SU-DHL-6 (cell line): ENCODE measurements at regions not wholly inside any gene's neighbourhood (a gene's known extent, or its start where the extent isn't known, plus 50 kb on each side); places are given as distances from the start of the nearest gene placed in this dataset.

ENCODE experiments used
- H2AFZ ChIP-seq: fragments of 200-600 bp; sonication (generic); 2 replicates; pipeline ENCODE4 v1.6.1; 2014; ENCODE audit warnings: low read depth, mild to moderate bottlenecking, moderate library complexity, mixed read lengths, antibody characterized with exemption, low read length; ENCODE audit not compliant: severe bottlenecking
- H3F3A ChIP-seq: fragments of 200-600 bp; shearing (Covaris generic); 2 replicates; pipeline ENCODE4 v1.6.0; 2016; ENCODE audit warnings: antibody characterized with exemption, mild to moderate bottlenecking; ENCODE audit not compliant: insufficient read depth
- H3K27ac ChIP-seq: fragments of 200-600 bp; sonication (generic); 2 replicates; pipeline ENCODE4 v1.5.1; 2016; ENCODE audit warnings: low read depth, mild to moderate bottlenecking, low read length, moderate library complexity, mixed read lengths
- H3K27me3 ChIP-seq: fragments of 200-600 bp; sonication (generic), shearing (Covaris generic); 2 replicates; pipeline ENCODE4 v1.6.0; 2014; ENCODE audit warnings: mild to moderate bottlenecking, low read length
- H3K36me3 ChIP-seq: fragments of 200-600 bp; sonication (generic); 2 replicates; pipeline ENCODE4 v1.6.1; 2014; ENCODE audit warnings: mild to moderate bottlenecking, low read length, mixed read lengths
- H3K4me2 ChIP-seq: fragments of 300-600, 200-600 bp; shearing (Covaris generic), sonication (generic); 2 replicates; pipeline ENCODE4 v1.6.0; 2014; ENCODE audit warnings: low read length, low read depth, mild to moderate bottlenecking; ENCODE audit not compliant: poor library complexity, severe bottlenecking
- H3K4me3 ChIP-seq: fragments of 200-600 bp; sonication (generic); 2 replicates; pipeline ENCODE4 v1.5.1; 2014; ENCODE audit warnings: antibody characterized with exemption, low read length, mild to moderate bottlenecking, mixed read lengths; ENCODE audit not compliant: insufficient read depth, poor library complexity, severe bottlenecking
- H3K79me2 ChIP-seq: fragments of 200-600 bp; sonication (generic); 2 replicates; pipeline ENCODE4 v1.6.1; 2014; ENCODE audit warnings: mild to moderate bottlenecking, low read length, moderate library complexity; ENCODE audit not compliant: insufficient read depth
- H3K9ac ChIP-seq: fragments of 200-600 bp; sonication (generic); 2 replicates; pipeline ENCODE4 v1.7.0; 2014; ENCODE audit warnings: mild to moderate bottlenecking, low read length
- H3K9me2 ChIP-seq: fragments of 200-600 bp; sonication (generic); replicated peaks from 2 replicates; pipeline ENCODE4 v1.6.1; 2014; ENCODE audit warnings: low read length; ENCODE audit not compliant: insufficient read depth
- H3K9me3 ChIP-seq: fragments of 200-600 bp; sonication (generic); 2 replicates; pipeline ENCODE4 v1.6.1; 2014; ENCODE audit warnings: low read length, mixed read lengths; ENCODE audit not compliant: insufficient read depth
- H4K20me1 ChIP-seq: fragments of 200-600 bp; sonication (generic); 2 replicates; pipeline ENCODE4 v1.6.1; 2014; ENCODE audit warnings: low read depth, mild to moderate bottlenecking, antibody characterized with exemption, low read length, moderate library complexity, mixed read lengths
- EZH2phosphoT487 ChIP-seq: fragments of 200-600 bp; sonication (generic), shearing (Covaris generic); conservative IDR thresholded peaks from 2 replicates; pipeline ENCODE4 v1.6.1; 2018; ENCODE audit warnings: mild to moderate bottlenecking, antibody characterized with exemption, low read length, moderate library complexity, mixed read lengths
- TF ChIP-seq, protein P1 (sequence below): fragments of 200-600 bp; sonication (generic); IDR thresholded peaks from one replicate; pipeline ENCODE4 v1.5.1; 2017; ENCODE audit warnings: antibody characterized with exemption, mild to moderate bottlenecking, low read length, moderate library complexity; ENCODE audit not compliant: insufficient read depth, poor library complexity, severe bottlenecking

DNA sequence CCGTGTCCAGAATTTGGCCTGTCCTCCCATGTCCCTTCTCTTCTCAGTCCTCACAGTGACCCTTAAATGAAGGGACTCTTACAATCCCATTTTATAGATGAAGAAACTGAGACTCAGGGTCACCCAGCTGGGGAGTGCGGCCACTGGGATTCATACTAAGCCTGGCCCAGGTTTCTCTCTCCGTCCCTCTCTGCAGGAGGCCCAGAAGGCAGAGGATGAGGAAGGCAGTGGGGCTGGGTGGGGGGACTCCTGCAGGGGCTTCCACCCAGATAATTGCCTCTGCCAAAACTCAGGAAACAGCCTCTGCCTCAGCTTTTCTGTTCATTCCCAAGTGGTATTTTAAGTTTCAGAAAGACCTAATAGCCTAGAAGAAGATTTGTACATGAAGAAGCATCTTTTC lies 299.8 kb downstream of the MATN1 start:
- TF ChIP-seq, protein P1, sequence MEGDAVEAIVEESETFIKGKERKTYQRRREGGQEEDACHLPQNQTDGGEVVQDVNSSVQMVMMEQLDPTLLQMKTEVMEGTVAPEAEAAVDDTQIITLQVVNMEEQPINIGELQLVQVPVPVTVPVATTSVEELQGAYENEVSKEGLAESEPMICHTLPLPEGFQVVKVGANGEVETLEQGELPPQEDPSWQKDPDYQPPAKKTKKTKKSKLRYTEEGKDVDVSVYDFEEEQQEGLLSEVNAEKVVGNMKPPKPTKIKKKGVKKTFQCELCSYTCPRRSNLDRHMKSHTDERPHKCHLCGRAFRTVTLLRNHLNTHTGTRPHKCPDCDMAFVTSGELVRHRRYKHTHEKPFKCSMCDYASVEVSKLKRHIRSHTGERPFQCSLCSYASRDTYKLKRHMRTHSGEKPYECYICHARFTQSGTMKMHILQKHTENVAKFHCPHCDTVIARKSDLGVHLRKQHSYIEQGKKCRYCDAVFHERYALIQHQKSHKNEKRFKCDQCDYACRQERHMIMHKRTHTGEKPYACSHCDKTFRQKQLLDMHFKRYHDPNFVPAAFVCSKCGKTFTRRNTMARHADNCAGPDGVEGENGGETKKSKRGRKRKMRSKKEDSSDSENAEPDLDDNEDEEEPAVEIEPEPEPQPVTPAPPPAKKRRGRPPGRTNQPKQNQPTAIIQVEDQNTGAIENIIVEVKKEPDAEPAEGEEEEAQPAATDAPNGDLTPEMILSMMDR = no peak
- TF ChIP-seq EZH2phosphoT487 = no peak
- H3K9me3 ChIP-seq = no peaks in the 10 kb centered on the region
- H3K4me3 ChIP-seq = no peak overlapping the region
- no peak overlapping the region for H3K4me2 ChIP-seq
- no peak overlapping the region for H3K9ac ChIP-seq
- no peak overlapping the region for H2AFZ ChIP-seq
- no peaks in the 10 kb centered on the region for H3K79me2 ChIP-seq
- no peaks in the 10 kb centered on the region for H3K9me2 ChIP-seq
- H3K27me3 ChIP-seq = no peaks in the 10 kb centered on the region
- no peak overlapping the region for H3K27ac ChIP-seq
- H4K20me1 ChIP-seq = no peaks in the 10 kb centered on the region
- H3K36me3 ChIP-seq = no peaks in the 10 kb centered on the region
- H3F3A ChIP-seq = no peaks in the 10 kb centered on the region

DNA sequence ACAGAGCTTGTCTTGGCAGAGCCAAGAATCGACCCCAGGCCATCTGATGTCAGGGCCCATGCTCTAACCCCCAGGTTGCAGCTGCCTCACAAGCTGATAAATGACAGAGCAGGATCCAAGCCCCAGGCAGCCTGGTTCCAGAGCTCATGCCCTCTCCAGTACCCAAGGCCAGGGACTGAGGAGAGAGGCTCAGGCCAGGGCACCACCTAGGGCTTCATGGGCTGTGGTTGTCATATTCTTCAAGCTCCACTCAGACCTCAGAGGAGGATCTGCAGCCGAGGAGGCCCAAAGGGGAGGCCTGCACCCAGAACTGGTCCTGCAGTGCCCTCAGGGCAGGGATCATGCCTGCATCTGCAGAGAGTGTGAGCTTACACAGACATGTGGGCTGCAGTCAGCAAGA lies 301.1 kb downstream of the MATN1 start:
- H4K20me1 ChIP-seq = no peaks in the 10 kb centered on the region
- no peaks in the 10 kb centered on the region for H3K36me3 ChIP-seq
- H3K9ac ChIP-seq = no peak overlapping the region
- no peak overlapping the region for H3K27ac ChIP-seq
- no peak overlapping the region for H3K4me3 ChIP-seq
- no peaks in the 10 kb centered on the region for H3K27me3 ChIP-seq
- H3K9me3 ChIP-seq = no peaks in the 10 kb centered on the region
- no peak for TF ChIP-seq EZH2phosphoT487
- TF ChIP-seq, protein P1 = no peak
- H3F3A ChIP-seq = no peaks in the 10 kb centered on the region
- no peak overlapping the region for H2AFZ ChIP-seq
- H3K4me2 ChIP-seq = no peak overlapping the region
- no peaks in the 10 kb centered on the region for H3K9me2 ChIP-seq
- no peaks in the 10 kb centered on the region for H3K79me2 ChIP-seq

GRCh38 chr1:30420519-30421050 lies 302.8 kb downstream of the MATN1 start:
- no peak overlapping the region for H2AFZ ChIP-seq
- TF ChIP-seq, protein P1 = no peak
- TF ChIP-seq EZH2phosphoT487 = no peak

More at GRCh38 chr1:30420519-30421050, 302.8 kb downstream of the MATN1 start:
- Histone ChIP-seq H3K27me3 (no peaks in the 10 kb centered on the region), H3K36me3 (no peaks in the 10 kb centered on the region), H3K79me2 (no peaks in the 10 kb centered on the region), H4K20me1 (no peaks in the 10 kb centered on the region), H3F3A (no peaks in the 10 kb centered on the region), H3K9ac (no peak overlapping the region), H3K27ac (no peak overlapping the region), H3K9me3 (no peaks in the 10 kb centered on the region), H3K9me2 (no peaks in the 10 kb centered on the region), H3K4me2 (no peak overlapping the region), H3K4me3 (no peak overlapping the region)
